OCI-LY3 (cell line): ENCODE measurements at regions not wholly inside any gene's neighbourhood (a gene's known extent, or its start where the extent isn't known, plus 50 kb on each side); places are given as distances from the start of the nearest gene placed in this dataset.

ENCODE experiments used
- H2AFZ ChIP-seq: fragments of 200-600, 300-600 bp; shearing (Covaris generic); 2 replicates; pipeline ENCODE4 v1.6.0; 2014; ENCODE audit warnings: antibody characterized with exemption, low read depth, low read length
- H3K27ac ChIP-seq: fragments of 200-600, 300-600 bp; sonication (generic); 2 replicates; pipeline ENCODE4 v1.5.1; 2014; ENCODE audit warnings: mild to moderate bottlenecking, low read length, moderate library complexity, mixed read lengths
- H3K27me3 ChIP-seq: fragments of 200-600, 300-600 bp; sonication (generic); 2 replicates; pipeline ENCODE4 v1.6.1; 2014; ENCODE audit warnings: low read depth, low read length, mixed read lengths
- H3K36me3 ChIP-seq: fragments of 200-600, 300-600 bp; sonication (generic); replicated peaks from 2 replicates; pipeline ENCODE3; 2014; ENCODE audit warnings: low read depth, low read length, mixed read lengths
- H3K4me1 ChIP-seq: fragments of 300-600, 200-600 bp; sonication (generic); 2 replicates; pipeline ENCODE4 v1.6.1; 2014; ENCODE audit warnings: low read length, mixed read lengths
- H3K4me2 ChIP-seq: fragments of 200-600, 300-600 bp; sonication (generic); 2 replicates; pipeline ENCODE4 v1.6.1; 2014; ENCODE audit warnings: low read length, mixed read lengths
- H3K4me3 ChIP-seq: fragments of 300-600, 200-600 bp; sonication (generic); 2 replicates; pipeline ENCODE4 v1.5.1; 2014; ENCODE audit warnings: antibody characterized with exemption, mild to moderate bottlenecking, low read length, moderate library complexity
- H3K79me2 ChIP-seq: fragments of 300-600, 200-600 bp; shearing (Covaris generic); 2 replicates; pipeline ENCODE4 v1.6.1; 2014; ENCODE audit warnings: mild to moderate bottlenecking, low read length, mixed read lengths
- H3K9ac ChIP-seq: fragments of 300-600, 200-600 bp; shearing (Covaris generic); 2 replicates; pipeline ENCODE4 v1.6.0; 2014; ENCODE audit warnings: mild to moderate bottlenecking, low read length, moderate library complexity
- H3K9me3 ChIP-seq: fragments of 200-600, 300-600 bp; shearing (Covaris generic); 2 replicates; pipeline ENCODE4 v1.6.1; 2014; ENCODE audit warnings: low read length, mixed read lengths; ENCODE audit not compliant: insufficient read depth
- H4K20me1 ChIP-seq: fragments of 200-600, 300-600 bp; sonication (generic); 2 replicates; pipeline ENCODE4 v1.6.1; 2016; ENCODE audit warnings: low read length, mixed read lengths; ENCODE audit not compliant: insufficient read depth
- EZH2phosphoT487 ChIP-seq: fragments of 200-600 bp; shearing (Covaris generic); IDR thresholded peaks from 2 replicates; pipeline ENCODE4 v1.6.1; 2018; ENCODE audit warnings: antibody characterized with exemption, mixed run types, low read depth
- TF ChIP-seq, protein P1 (sequence below): fragments of 200-600, 300-600 bp; sonication (generic); IDR thresholded peaks from 2 replicates; pipeline ENCODE4 v1.5.1; 2014; ENCODE audit warnings: antibody characterized with exemption, low read length, low read depth

DNA sequence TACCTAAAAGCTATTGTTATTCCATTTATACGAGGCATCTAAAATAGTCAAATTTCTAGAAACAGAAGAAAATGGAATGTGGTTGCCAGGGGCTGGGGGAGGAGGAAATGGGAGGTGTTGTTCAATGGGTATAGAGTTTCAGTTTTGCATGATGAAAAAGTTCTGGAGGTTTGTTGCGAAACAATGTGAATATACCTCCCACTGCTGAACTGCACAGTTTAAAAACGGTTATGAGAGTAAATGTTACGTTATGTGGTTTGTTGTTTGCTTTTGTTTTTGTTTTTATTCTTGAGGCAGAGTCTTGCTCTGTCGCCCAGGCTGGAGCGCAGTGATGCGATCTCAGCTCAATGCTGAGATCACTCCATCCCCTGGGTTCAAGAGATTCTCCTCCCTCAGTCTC, 64.9 kb upstream of the NRBF2 start:
- no peak overlapping the region for H2AFZ ChIP-seq
- H3K79me2 ChIP-seq: no peaks in the 10 kb centered on the region
- no peaks in the 10 kb centered on the region for H3K36me3 ChIP-seq
- H3K27ac ChIP-seq: no peak overlapping the region
- TF ChIP-seq, protein P1, sequence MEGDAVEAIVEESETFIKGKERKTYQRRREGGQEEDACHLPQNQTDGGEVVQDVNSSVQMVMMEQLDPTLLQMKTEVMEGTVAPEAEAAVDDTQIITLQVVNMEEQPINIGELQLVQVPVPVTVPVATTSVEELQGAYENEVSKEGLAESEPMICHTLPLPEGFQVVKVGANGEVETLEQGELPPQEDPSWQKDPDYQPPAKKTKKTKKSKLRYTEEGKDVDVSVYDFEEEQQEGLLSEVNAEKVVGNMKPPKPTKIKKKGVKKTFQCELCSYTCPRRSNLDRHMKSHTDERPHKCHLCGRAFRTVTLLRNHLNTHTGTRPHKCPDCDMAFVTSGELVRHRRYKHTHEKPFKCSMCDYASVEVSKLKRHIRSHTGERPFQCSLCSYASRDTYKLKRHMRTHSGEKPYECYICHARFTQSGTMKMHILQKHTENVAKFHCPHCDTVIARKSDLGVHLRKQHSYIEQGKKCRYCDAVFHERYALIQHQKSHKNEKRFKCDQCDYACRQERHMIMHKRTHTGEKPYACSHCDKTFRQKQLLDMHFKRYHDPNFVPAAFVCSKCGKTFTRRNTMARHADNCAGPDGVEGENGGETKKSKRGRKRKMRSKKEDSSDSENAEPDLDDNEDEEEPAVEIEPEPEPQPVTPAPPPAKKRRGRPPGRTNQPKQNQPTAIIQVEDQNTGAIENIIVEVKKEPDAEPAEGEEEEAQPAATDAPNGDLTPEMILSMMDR: no peak
- TF ChIP-seq EZH2phosphoT487: no peak
- peaks cover 7% of the 10 kb centered on the region; the same call in 1 of the 2 replicates for H3K27me3 ChIP-seq
- no peaks in the 10 kb centered on the region for H3K9me3 ChIP-seq
- no peak overlapping the region for H3K4me3 ChIP-seq
- H3K4me1 ChIP-seq: no peaks in the 10 kb centered on the region
- no peaks in the 10 kb centered on the region for H4K20me1 ChIP-seq
- no peak overlapping the region for H3K9ac ChIP-seq
- no peak overlapping the region for H3K4me2 ChIP-seq

DNA sequence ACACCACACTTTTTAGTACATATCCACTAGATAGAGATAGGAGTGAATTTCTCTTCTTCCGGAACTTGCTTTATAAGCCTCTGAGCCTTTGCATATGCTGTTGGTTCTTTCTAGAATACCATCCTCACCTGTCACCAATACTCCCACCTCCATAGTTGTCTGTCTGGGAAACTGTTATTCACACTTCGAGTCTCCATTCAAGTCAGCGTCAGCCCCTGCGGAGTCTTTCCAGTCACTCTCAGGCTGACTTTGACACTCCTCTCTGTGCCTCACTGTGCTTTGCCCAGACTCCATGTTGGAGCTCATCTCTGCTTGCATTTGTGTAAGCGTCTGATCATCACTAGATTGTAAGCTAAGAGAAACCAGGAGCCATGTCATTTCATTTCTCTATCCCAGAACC, 66.5 kb upstream of the NRBF2 start:
- Histone ChIP-seq H3K27ac (no peak overlapping the region), H3K4me1 (no peaks in the 10 kb centered on the region), H3K9ac (no peak overlapping the region), H4K20me1 (no peaks in the 10 kb centered on the region), H3K27me3 (peaks cover 7% of the 10 kb centered on the region; the same call in 1 of the 2 replicates), H3K9me3 (no peaks in the 10 kb centered on the region), H3K36me3 (no peaks in the 10 kb centered on the region), H3K4me3 (no peak overlapping the region), H2AFZ (no peak overlapping the region), H3K79me2 (no peaks in the 10 kb centered on the region), H3K4me2 (no peak overlapping the region)
- TF ChIP-seq EZH2phosphoT487: no peak
- TF ChIP-seq, protein P1: no peak

GRCh38 chr10:63064706-63065105, 68.4 kb upstream of the NRBF2 start:
- H3K27ac ChIP-seq: no peak overlapping the region
- no peaks in the 10 kb centered on the region for H3K9me3 ChIP-seq
- no peak overlapping the region for H3K4me2 ChIP-seq
- TF ChIP-seq, protein P1: no peak
- no peak for TF ChIP-seq EZH2phosphoT487
- no peak overlapping the region for H3K4me3 ChIP-seq
- no peak overlapping the region for H2AFZ ChIP-seq
- peaks cover 7% of the 10 kb centered on the region; the same call in 1 of the 2 replicates for H3K27me3 ChIP-seq
- no peaks in the 10 kb centered on the region for H3K79me2 ChIP-seq
- H3K9ac ChIP-seq: no peak overlapping the region
- no peaks in the 10 kb centered on the region for H3K4me1 ChIP-seq
- no peaks in the 10 kb centered on the region for H3K36me3 ChIP-seq
- H4K20me1 ChIP-seq: no peaks in the 10 kb centered on the region

DNA sequence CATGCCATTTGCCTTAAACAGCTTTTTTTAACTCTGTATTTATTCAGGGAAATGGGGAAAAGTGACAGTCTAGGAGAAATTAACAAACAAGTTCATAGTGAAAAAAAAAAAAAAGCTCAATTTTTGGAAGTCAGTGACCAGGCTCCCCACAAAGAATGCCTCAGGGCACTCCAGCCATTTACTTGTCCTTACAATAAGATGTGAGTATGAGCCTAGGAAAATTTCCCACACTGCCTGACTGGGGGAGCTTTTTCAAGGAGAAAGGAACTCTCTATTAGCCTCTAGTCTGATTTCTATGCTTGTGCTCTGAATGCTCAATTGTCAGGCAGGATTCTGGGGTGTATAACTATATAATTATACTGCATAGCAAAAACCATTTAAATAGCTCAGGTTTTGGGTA, 74.9 kb upstream of the NRBF2 start:
- no peaks in the 10 kb centered on the region for H3K36me3 ChIP-seq
- no peak overlapping the region for H3K9ac ChIP-seq
- H3K79me2 ChIP-seq: no peaks in the 10 kb centered on the region
- no peaks in the 10 kb centered on the region for H3K4me1 ChIP-seq
- H3K9me3 ChIP-seq: no peaks in the 10 kb centered on the region
- no peak overlapping the region for H3K27ac ChIP-seq
- TF ChIP-seq, protein P1: no peak
- no peak for TF ChIP-seq EZH2phosphoT487
- no peak overlapping the region for H2AFZ ChIP-seq
- no peaks in the 10 kb centered on the region for H3K27me3 ChIP-seq
- H3K4me3 ChIP-seq: no peak overlapping the region
- H3K4me2 ChIP-seq: no peak overlapping the region
- no peaks in the 10 kb centered on the region for H4K20me1 ChIP-seq
